Transverse colon (tissue), 3 donors: ENCODE measurements at regions not wholly inside any gene's neighbourhood (a gene's known extent, or its start where the extent isn't known, plus 50 kb on each side); places are given as distances from the start of the nearest gene placed in this dataset.

Experiments
- CTCF ChIP-seq, 5 experiments: fragments of 200-600 bp in 3 of 5; fragments of 450-650 bp in 2 of 5; sonication (generic) in 3 of 5; IDR thresholded peaks; 1 replicate in 2 of 5; 2 replicates in 3 of 5; pipeline ENCODE4 v1.5.1; 2016 to 2017; ENCODE audit warnings: antibody characterized with exemption in 5 of 5, inconsistent platforms in 3 of 5, mild to moderate bottlenecking in 2 of 5, moderate library complexity in 1 of 5
- EP300 ChIP-seq: sonication (generic); formaldehyde crosslinking; IDR thresholded peaks from one replicate; pipeline ENCODE4 v1.6.1; 2017; ENCODE audit warnings: antibody characterized with exemption, low read depth
- POLR2A ChIP-seq: fragments of 450-650 bp; IDR thresholded peaks from one replicate; pipeline ENCODE4 v1.6.1; 2016; ENCODE audit warnings: antibody characterized with exemption, mild to moderate bottlenecking, moderate library complexity

- TF ChIP-seq CTCF (IDR thresholded peaks at IDR 0.05), result no peak
- TF ChIP-seq POLR2A, result no peak
- TF ChIP-seq EP300, result no peak
Measured at GRCh38 chr1:72375226-72375625, 92.9 kb upstream of the NEGR1 start.
